Nephron progenitor cell (in vitro differentiated cells): ENCODE measurements at regions not wholly inside any gene's neighbourhood (a gene's known extent, or its start where the extent isn't known, plus 50 kb on each side); places are given as distances from the start of the nearest gene placed in this dataset.

ENCODE experiments used
- DNase-seq: peaks from one replicate; pipeline ENCODE4 v3.0.0; 2021
- H3K27ac Mint-ChIP-seq: 2 replicates; pipeline ENCODE4 v1.8.0; 2021; ENCODE audit warnings: mild to moderate bottlenecking, moderate library complexity, mixed read lengths
- H3K27me3 Mint-ChIP-seq: 2 replicates; pipeline ENCODE4 v1.8.0; 2021; ENCODE audit warnings: mild to moderate bottlenecking, low read depth, mixed read lengths; ENCODE audit not compliant: poor library complexity
- H3K36me3 Mint-ChIP-seq: 2 replicates; pipeline ENCODE4 v1.8.0; 2021; ENCODE audit warnings: low read depth, mixed read lengths
- H3K4me1 Mint-ChIP-seq: 2 replicates; pipeline ENCODE4 v1.8.0; 2021; ENCODE audit warnings: mixed read lengths
- H3K4me3 Mint-ChIP-seq: 2 replicates; pipeline ENCODE4 v1.8.0; 2021; ENCODE audit warnings: mild to moderate bottlenecking, moderate library complexity, mixed read lengths
- H3K9me3 Mint-ChIP-seq: 2 replicates; pipeline ENCODE4 v1.8.0; 2021; ENCODE audit warnings: mild to moderate bottlenecking, moderate library complexity, mixed read lengths
- CTCF ChIP-seq: fragments of 200-600 bp; sonication (generic); IDR thresholded peaks from 2 replicates; pipeline ENCODE4 v1.5.0; 2021; ENCODE audit warnings: antibody characterized with exemption

- H3K27me3 Mint-ChIP-seq, result no peaks in the 10 kb centered on the region
- H3K36me3 Mint-ChIP-seq, result no peaks in the 10 kb centered on the region
- no peaks in the 10 kb centered on the region for H3K4me1 Mint-ChIP-seq
- no peaks in the 10 kb centered on the region for H3K9me3 Mint-ChIP-seq
- no peak for TF ChIP-seq CTCF
- DNase-seq, result no peak
- no peak overlapping the region for H3K27ac Mint-ChIP-seq
- no peak overlapping the region for H3K4me3 Mint-ChIP-seq
These were observed 111.6 kb upstream of the DCBLD2 start for GRCh38 chr3:99013077-99013476.

GRCh38 chr3:99012051-99012450 is 110.6 kb upstream of the DCBLD2 start:
- DNase-seq, result peak; percentile 4
- no peak overlapping the region for H3K4me3 Mint-ChIP-seq
- H3K9me3 Mint-ChIP-seq, result no peaks in the 10 kb centered on the region
- no peaks in the 10 kb centered on the region for H3K36me3 Mint-ChIP-seq
- no peaks in the 10 kb centered on the region for H3K27me3 Mint-ChIP-seq
- no peaks in the 10 kb centered on the region for H3K4me1 Mint-ChIP-seq
- H3K27ac Mint-ChIP-seq, result no peak overlapping the region
- TF ChIP-seq CTCF, result no peak

GRCh38 chr3:99009851-99010250 is 108.4 kb upstream of the DCBLD2 start:
- TF ChIP-seq CTCF, result no peak
- Mint-ChIP-seq H3K27ac (no peak overlapping the region), H3K4me3 (no peak overlapping the region), H3K27me3 (no peaks in the 10 kb centered on the region), H3K36me3 (no peaks in the 10 kb centered on the region), H3K9me3 (no peaks in the 10 kb centered on the region), H3K4me1 (no peaks in the 10 kb centered on the region)
- no peak for DNase-seq

GRCh38 chr3:99006686-99007085 is 105.2 kb upstream of the DCBLD2 start:
- H3K27me3 Mint-ChIP-seq, result no peaks in the 10 kb centered on the region
- no peak overlapping the region for H3K27ac Mint-ChIP-seq
- DNase-seq, result no peak
- TF ChIP-seq CTCF, result no peak
- no peaks in the 10 kb centered on the region for H3K9me3 Mint-ChIP-seq
- no peak overlapping the region for H3K4me3 Mint-ChIP-seq
- no peaks in the 10 kb centered on the region for H3K4me1 Mint-ChIP-seq
- H3K36me3 Mint-ChIP-seq, result no peaks in the 10 kb centered on the region

GRCh38 chr3:98999675-99000074 is 98.2 kb upstream of the DCBLD2 start:
- Mint-ChIP-seq H3K4me3 (no peak overlapping the region), H3K36me3 (no peaks in the 10 kb centered on the region), H3K9me3 (no peaks in the 10 kb centered on the region), H3K4me1 (no peaks in the 10 kb centered on the region), H3K27me3 (peaks cover 4% of the 10 kb centered on the region), H3K27ac (no peak overlapping the region)
- DNase-seq, result no peak
- no peak for TF ChIP-seq CTCF

GRCh38 chr3:98994128-98994762 is 92.8 kb upstream of the DCBLD2 start:
- Mint-ChIP-seq H3K4me3 (no peak overlapping the region), H3K36me3 (no peaks in the 10 kb centered on the region), H3K4me1 (no peaks in the 10 kb centered on the region), H3K27ac (no peak overlapping the region), H3K9me3 (no peaks in the 10 kb centered on the region), H3K27me3 (peaks cover 4% of the 10 kb centered on the region)
- no peak for DNase-seq
- peak; percentile 69 for TF ChIP-seq CTCF
